Peyer's patch (tissue), 4 donors: ENCODE measurements at regions not wholly inside any gene's neighbourhood (a gene's known extent, or its start where the extent isn't known, plus 50 kb on each side); places are given as distances from the start of the nearest gene placed in this dataset.

Experiments
- POLR2A ChIP-seq, 2 donors: fragments of 450-650 bp; IDR thresholded peaks; one replicate each; pipeline ENCODE4 v1.5.1; 2017; ENCODE audit warnings: antibody characterized with exemption in 2 of 2, mild to moderate bottlenecking in 2 of 2, moderate library complexity in 2 of 2
- TF ChIP-seq, protein P1 (sequence below), 6 experiments: fragments of 450-650 bp in 4 of 6; fragments of 200-600 bp in 2 of 6; sonication (generic) in 1 of 6; IDR thresholded peaks; one replicate each; pipeline ENCODE4 v1.5.1; 2017 to 2019; ENCODE audit warnings: antibody characterized with exemption in 6 of 6, mild to moderate bottlenecking in 3 of 6, moderate library complexity in 1 of 6

DNA sequence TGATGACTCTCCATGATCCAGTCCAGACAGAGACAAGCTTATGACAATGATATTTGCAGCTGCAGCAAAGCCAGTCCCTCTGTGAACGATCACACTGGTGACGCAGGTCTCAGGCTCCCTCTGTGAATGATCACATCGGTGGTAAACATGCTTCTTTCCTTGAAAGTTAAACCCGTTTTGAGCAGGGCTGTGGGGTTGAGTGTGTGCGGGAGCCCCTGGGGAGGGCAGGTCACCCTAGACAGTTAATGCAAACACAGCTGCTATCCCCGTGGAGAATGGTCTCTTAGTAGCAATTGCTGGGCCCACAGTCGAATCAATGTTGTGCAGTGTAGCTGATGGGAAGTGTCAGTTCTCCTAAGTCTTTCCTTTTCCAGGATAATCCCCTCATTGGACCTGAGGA is 71.0 kb upstream of the KIRREL3 start:
- TF ChIP-seq, protein P1, sequence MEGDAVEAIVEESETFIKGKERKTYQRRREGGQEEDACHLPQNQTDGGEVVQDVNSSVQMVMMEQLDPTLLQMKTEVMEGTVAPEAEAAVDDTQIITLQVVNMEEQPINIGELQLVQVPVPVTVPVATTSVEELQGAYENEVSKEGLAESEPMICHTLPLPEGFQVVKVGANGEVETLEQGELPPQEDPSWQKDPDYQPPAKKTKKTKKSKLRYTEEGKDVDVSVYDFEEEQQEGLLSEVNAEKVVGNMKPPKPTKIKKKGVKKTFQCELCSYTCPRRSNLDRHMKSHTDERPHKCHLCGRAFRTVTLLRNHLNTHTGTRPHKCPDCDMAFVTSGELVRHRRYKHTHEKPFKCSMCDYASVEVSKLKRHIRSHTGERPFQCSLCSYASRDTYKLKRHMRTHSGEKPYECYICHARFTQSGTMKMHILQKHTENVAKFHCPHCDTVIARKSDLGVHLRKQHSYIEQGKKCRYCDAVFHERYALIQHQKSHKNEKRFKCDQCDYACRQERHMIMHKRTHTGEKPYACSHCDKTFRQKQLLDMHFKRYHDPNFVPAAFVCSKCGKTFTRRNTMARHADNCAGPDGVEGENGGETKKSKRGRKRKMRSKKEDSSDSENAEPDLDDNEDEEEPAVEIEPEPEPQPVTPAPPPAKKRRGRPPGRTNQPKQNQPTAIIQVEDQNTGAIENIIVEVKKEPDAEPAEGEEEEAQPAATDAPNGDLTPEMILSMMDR (IDR thresholded peaks at IDR 0.05), result no peak
- no peak for TF ChIP-seq POLR2A (IDR thresholded peaks at IDR 0.05)
